Activated naive CD4-positive, alpha-beta T cell treated with anti-CD3 and anti-CD28 coated beads, Interleukin-2, amount 50 U/mL, for 24 hours (primary cell): ENCODE measurements at regions not wholly inside any gene's neighbourhood (a gene's known extent, or its start where the extent isn't known, plus 50 kb on each side); places are given as distances from the start of the nearest gene placed in this dataset.
A peak's percentile ranks its signal among the peaks of the same experiment; 100 is the strongest.
"Not testable (repeated sequence)": the region's sequence is repeated elsewhere in the genome, so short reads cannot be mapped to it uniquely, and the experiment has no call there.

ENCODE experiments used
- H3K27ac Mint-ChIP-seq: one replicate; pipeline ENCODE4 v1.8.0; 2021; ENCODE audit warnings: mild to moderate bottlenecking, mixed read lengths
- H3K27me3 Mint-ChIP-seq: one replicate; pipeline ENCODE4 v1.8.0; 2021; ENCODE audit warnings: mixed read lengths
- H3K36me3 Mint-ChIP-seq: one replicate; pipeline ENCODE4 v1.8.0; 2021; ENCODE audit warnings: mixed read lengths
- H3K4me1 Mint-ChIP-seq: one replicate; pipeline ENCODE4 v1.8.0; 2021; ENCODE audit warnings: mixed read lengths
- H3K4me3 Mint-ChIP-seq: one replicate; pipeline ENCODE4 v1.8.0; 2021; ENCODE audit warnings: mild to moderate bottlenecking, mixed read lengths
- H3K9me3 Mint-ChIP-seq: one replicate; pipeline ENCODE4 v1.8.0; 2021; ENCODE audit warnings: mixed read lengths

DNA sequence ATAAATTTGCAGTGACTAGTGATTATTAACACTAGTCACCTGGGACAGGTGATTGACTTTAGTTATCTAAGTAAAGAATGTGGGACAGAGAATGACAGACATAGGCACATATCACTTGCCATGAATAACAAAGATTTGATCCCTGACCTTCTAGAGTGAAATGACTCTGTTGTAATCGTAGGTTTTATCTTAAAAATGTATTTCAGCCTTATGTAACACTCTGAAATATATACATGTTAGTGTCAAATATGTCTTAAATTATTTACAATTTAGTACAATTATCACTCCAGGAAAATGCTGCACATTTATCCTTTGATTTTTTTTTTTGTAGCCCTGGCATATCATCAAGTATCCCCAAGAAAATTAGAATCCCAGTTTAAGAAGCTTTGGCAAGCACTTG lies 186.4 kb upstream of the PTGFR start:
- H3K9me3 Mint-ChIP-seq, result no peaks in the 10 kb centered on the region
- H3K4me1 Mint-ChIP-seq, result no peaks in the 10 kb centered on the region
- peaks cover 9% of the 10 kb centered on the region for H3K27me3 Mint-ChIP-seq
- H3K36me3 Mint-ChIP-seq, result no peaks in the 10 kb centered on the region
- no peak overlapping the region for H3K27ac Mint-ChIP-seq
- no peak overlapping the region for H3K4me3 Mint-ChIP-seq

GRCh38 chr1:78304761-78305160 lies 186.0 kb upstream of the PTGFR start:
- Mint-ChIP-seq H3K27ac (no peak overlapping the region), H3K9me3 (no peaks in the 10 kb centered on the region), H3K27me3 (peaks cover 9% of the 10 kb centered on the region), H3K4me1 (no peaks in the 10 kb centered on the region), H3K36me3 (no peaks in the 10 kb centered on the region), H3K4me3 (no peak overlapping the region)

DNA sequence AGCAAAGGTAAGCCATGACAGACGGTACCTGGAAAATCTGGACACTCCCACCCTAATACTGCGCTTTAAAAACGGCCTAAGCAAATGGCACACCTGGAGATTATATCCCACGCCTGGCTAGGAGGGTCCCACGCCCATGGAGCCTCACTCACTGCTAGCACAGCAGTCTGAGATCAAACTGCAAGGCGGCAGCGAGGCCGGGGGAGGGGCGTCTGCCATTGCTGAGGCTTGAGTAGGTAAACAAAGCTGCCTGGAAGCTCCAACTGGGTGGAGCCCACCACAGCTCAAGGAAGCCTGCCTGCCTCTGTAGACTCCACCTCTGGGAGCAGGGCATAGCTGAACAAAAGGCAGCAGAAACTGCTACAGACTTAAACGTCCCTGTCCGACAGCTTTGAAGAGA lies 180.5 kb upstream of the PTGFR start:
- not testable (repeated sequence) for H3K9me3 Mint-ChIP-seq, H3K4me1 Mint-ChIP-seq, H3K36me3 Mint-ChIP-seq, H3K27ac Mint-ChIP-seq, H3K27me3 Mint-ChIP-seq, H3K4me3 Mint-ChIP-seq

DNA sequence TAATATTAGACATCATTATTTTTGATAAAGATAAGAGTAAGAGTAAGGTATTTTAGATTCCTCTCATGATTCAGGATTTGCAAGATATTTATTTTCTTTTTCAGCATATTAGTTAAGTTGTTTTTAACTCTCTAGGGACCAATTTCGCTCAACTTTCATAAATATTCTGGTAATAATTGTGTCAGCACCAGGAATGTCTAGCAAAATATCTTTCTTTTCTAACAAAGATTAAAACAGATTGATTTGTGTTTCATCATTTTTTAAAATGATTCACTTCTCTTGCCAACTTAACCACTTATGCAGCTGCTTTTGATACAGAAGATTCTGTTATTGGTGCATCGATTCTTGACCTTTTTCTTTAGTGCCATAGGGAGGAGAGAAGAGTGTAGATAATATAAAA lies 172.8 kb upstream of the PTGFR start:
- no peaks in the 10 kb centered on the region for H3K9me3 Mint-ChIP-seq
- no peaks in the 10 kb centered on the region for H3K4me1 Mint-ChIP-seq
- H3K27ac Mint-ChIP-seq, result no peak overlapping the region
- H3K27me3 Mint-ChIP-seq, result no peaks in the 10 kb centered on the region
- no peaks in the 10 kb centered on the region for H3K36me3 Mint-ChIP-seq
- H3K4me3 Mint-ChIP-seq, result no peak overlapping the region

DNA sequence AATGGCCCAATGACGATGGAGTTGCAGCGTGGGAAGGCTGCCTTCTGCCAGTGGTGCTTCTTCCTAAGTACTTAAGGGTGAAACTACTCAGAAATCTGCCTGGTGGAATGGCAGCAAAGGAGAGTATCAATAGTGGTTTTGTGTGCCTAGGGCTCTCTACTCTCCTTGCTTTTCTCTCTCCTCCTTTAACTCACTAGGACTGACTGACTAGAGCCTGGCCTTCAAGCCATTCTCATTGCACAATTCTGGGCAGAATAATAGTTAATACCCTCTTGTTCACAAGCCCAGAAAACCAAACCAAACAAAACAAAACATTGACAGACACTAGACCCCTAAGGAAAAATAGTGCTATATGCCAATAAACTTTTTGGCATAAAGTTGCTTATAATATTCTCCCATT lies 171.2 kb upstream of the PTGFR start:
- Mint-ChIP-seq H3K27me3 (peaks cover 2% of the 10 kb centered on the region), H3K9me3 (no peaks in the 10 kb centered on the region), H3K4me1 (no peaks in the 10 kb centered on the region), H3K27ac (no peak overlapping the region), H3K36me3 (no peaks in the 10 kb centered on the region), H3K4me3 (no peak overlapping the region)

DNA sequence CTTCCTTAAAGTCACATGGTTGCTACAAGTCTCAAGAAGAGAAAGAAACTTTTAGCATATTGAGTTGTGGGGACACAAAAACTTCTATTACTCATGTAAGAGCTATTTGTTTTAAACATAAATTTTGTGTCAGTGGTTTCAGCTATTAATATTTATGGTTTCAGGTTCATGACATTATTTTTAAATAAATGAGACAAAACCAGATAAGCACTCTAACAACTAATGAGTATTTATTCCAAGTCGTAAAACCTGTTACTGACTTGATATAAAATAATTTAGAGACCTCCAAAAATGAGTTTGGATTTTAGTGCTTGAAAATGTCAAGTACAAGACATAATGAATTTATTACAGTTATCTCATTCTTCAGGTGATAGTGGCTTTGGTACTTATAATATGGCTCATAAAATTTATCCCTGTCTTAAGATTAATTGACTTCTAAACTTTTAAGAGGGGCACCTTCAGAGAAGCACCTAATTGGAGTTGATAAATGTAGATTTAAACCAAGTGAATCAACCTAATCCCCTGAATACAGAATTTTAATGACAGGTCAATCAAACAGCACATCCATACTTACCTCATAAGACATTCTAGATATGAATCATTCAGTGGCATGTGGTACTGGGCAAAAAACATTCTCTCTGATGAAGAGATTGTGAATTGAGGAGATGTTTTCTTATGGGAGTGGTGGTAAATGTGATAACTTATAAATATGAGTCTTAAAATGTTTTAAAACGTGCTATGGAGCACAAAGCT lies 167.7 kb upstream of the PTGFR start:
- H3K4me1 Mint-ChIP-seq, result no peaks in the 10 kb centered on the region
- H3K27me3 Mint-ChIP-seq, result peaks cover 5% of the 10 kb centered on the region
- no peaks in the 10 kb centered on the region for H3K9me3 Mint-ChIP-seq
- H3K4me3 Mint-ChIP-seq, result no peak overlapping the region
- H3K36me3 Mint-ChIP-seq, result no peaks in the 10 kb centered on the region
- H3K27ac Mint-ChIP-seq, result no peak overlapping the region

- H3K4me3 Mint-ChIP-seq, result no peak overlapping the region
- no peaks in the 10 kb centered on the region for H3K36me3 Mint-ChIP-seq
- H3K9me3 Mint-ChIP-seq, result no peaks in the 10 kb centered on the region
- H3K4me1 Mint-ChIP-seq, result no peaks in the 10 kb centered on the region
- no peak overlapping the region for H3K27ac Mint-ChIP-seq
- H3K27me3 Mint-ChIP-seq, result peaks cover 5% of the 10 kb centered on the region
These were observed 165.5 kb upstream of the PTGFR start for GRCh38 chr1:78325293-78325692.

- no peaks in the 10 kb centered on the region for H3K4me1 Mint-ChIP-seq
- no peak overlapping the region for H3K27ac Mint-ChIP-seq
- H3K4me3 Mint-ChIP-seq, result no peak overlapping the region
- H3K27me3 Mint-ChIP-seq, result peaks cover 9% of the 10 kb centered on the region
- H3K36me3 Mint-ChIP-seq, result no peaks in the 10 kb centered on the region
- no peaks in the 10 kb centered on the region for H3K9me3 Mint-ChIP-seq
These were observed 161.3 kb upstream of the PTGFR start for GRCh38 chr1:78329475-78329874.

DNA sequence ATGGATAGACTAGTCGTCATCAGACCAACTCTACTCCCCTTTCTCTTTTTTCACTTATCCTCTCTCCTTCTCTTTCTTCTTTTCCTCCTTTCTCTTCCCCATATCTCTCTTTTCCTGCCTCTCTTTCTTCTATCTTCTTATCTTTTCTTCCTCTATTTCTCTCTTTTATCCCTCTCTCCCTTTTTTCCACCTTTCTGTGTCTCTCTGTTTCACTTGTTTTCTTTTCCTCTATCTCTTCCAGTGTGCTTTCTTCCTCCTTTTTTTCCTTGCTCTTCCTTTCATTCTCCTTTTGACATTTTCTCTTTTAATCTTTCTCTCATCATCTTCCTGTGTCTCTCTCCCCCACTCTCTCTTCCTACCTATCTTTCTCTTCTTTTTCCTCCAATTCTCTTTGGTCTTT lies 159.0 kb upstream of the PTGFR start:
- Mint-ChIP-seq H3K4me3 (no peak overlapping the region), H3K27me3 (peaks cover 9% of the 10 kb centered on the region), H3K27ac (no peak overlapping the region), H3K9me3 (no peaks in the 10 kb centered on the region), H3K36me3 (no peaks in the 10 kb centered on the region), H3K4me1 (no peaks in the 10 kb centered on the region)

GRCh38 chr1:78333502-78333901 lies 157.3 kb upstream of the PTGFR start:
- Mint-ChIP-seq H3K4me3 (no peak overlapping the region), H3K4me1 (no peaks in the 10 kb centered on the region), H3K27ac (no peak overlapping the region), H3K27me3 (peaks cover 7% of the 10 kb centered on the region), H3K36me3 (no peaks in the 10 kb centered on the region), H3K9me3 (no peaks in the 10 kb centered on the region)

- Mint-ChIP-seq H3K4me3 (no peak overlapping the region), H3K36me3 (no peaks in the 10 kb centered on the region), H3K27ac (no peak overlapping the region), H3K27me3 (peaks cover 8% of the 10 kb centered on the region), H3K4me1 (no peaks in the 10 kb centered on the region), H3K9me3 (no peaks in the 10 kb centered on the region)
These were observed 156.7 kb upstream of the PTGFR start for GRCh38 chr1:78334114-78334513.

GRCh38 chr1:78334952-78335351 lies 155.8 kb upstream of the PTGFR start:
- Mint-ChIP-seq H3K4me1 (no peaks in the 10 kb centered on the region), H3K4me3 (no peak overlapping the region), H3K27ac (no peak overlapping the region), H3K36me3 (no peaks in the 10 kb centered on the region), H3K27me3 (peaks cover 9% of the 10 kb centered on the region), H3K9me3 (no peaks in the 10 kb centered on the region)

DNA sequence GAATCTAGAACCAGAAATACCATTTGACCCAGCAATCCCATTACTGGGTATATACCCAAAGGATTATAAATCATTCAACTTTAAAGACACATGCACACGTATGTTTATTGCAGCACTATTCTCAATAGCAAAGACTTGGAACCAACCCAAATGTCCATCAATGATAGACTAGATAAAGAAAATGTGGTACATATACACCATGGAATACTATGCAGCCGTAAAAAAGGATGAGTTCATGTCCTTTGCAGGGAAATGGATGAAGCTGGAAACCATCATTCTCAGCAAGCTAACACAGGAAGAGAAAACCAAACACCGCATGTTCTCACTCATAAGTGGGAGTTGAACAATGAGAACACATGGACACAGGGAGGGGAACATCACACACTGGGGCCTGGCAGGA lies 154.0 kb upstream of the PTGFR start:
- not testable (repeated sequence) for H3K9me3 Mint-ChIP-seq, H3K36me3 Mint-ChIP-seq, H3K27ac Mint-ChIP-seq, H3K4me1 Mint-ChIP-seq, H3K4me3 Mint-ChIP-seq, H3K27me3 Mint-ChIP-seq

DNA sequence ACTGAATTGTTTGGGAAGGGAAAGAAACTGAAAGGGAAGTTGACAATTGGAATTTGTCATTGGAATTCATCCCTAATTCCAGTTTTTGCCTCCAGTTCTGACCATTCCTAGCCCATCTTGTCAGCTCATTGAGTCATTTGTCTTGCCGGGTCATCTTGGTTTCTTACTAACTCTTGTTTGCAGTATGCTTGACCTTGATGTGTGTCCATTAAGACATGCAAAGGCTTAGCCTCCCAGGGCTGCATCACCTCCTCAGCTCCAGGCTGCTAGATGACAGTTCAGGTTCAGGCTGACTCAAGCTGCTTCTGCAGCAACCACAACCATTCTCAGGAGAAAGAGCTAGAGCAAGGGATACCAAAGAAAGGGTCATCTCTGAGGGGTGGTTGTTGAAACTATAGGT lies 151.3 kb upstream of the PTGFR start:
- H3K4me1 Mint-ChIP-seq, result no peaks in the 10 kb centered on the region
- H3K4me3 Mint-ChIP-seq, result no peak overlapping the region
- peaks cover 7% of the 10 kb centered on the region for H3K27me3 Mint-ChIP-seq
- H3K36me3 Mint-ChIP-seq, result no peaks in the 10 kb centered on the region
- H3K27ac Mint-ChIP-seq, result peak overlapping the region; percentile 48
- H3K9me3 Mint-ChIP-seq, result no peaks in the 10 kb centered on the region

- no peaks in the 10 kb centered on the region for H3K9me3 Mint-ChIP-seq
- no peaks in the 10 kb centered on the region for H3K4me1 Mint-ChIP-seq
- no peak overlapping the region for H3K27ac Mint-ChIP-seq
- no peaks in the 10 kb centered on the region for H3K36me3 Mint-ChIP-seq
- peaks cover 9% of the 10 kb centered on the region for H3K27me3 Mint-ChIP-seq
- H3K4me3 Mint-ChIP-seq, result no peak overlapping the region
These were observed 150.8 kb upstream of the PTGFR start for GRCh38 chr1:78340006-78340405.

GRCh38 chr1:78348496-78349284 lies 142.1 kb upstream of the PTGFR start:
- H3K27me3 Mint-ChIP-seq, result peaks cover 6% of the 10 kb centered on the region
- no peaks in the 10 kb centered on the region for H3K36me3 Mint-ChIP-seq
- no peak overlapping the region for H3K4me3 Mint-ChIP-seq
- H3K4me1 Mint-ChIP-seq, result no peaks in the 10 kb centered on the region
- H3K27ac Mint-ChIP-seq, result no peak overlapping the region
- peaks cover 4% of the 10 kb centered on the region for H3K9me3 Mint-ChIP-seq
